Neural cell (in vitro differentiated cells): ENCODE measurements at regions not wholly inside any gene's neighbourhood (a gene's known extent, or its start where the extent isn't known, plus 50 kb on each side); places are given as distances from the start of the nearest gene placed in this dataset.
"Not testable (repeated sequence)": the region's sequence is repeated elsewhere in the genome, so short reads cannot be mapped to it uniquely, and the experiment has no call there.

Experiments used
- H2AFZ ChIP-seq: fragments of 200-600, 300-800 bp; sonication (generic), shearing (Covaris generic); 2 replicates; pipeline ENCODE4 v1.6.0; 2014; ENCODE audit warnings: low read depth, mild to moderate bottlenecking, antibody characterized with exemption, low read length, moderate library complexity
- H3F3A ChIP-seq: fragments of 200-600 bp; shearing (Covaris generic); 2 replicates; pipeline ENCODE4 v1.6.1; 2016; ENCODE audit warnings: mild to moderate bottlenecking, moderate library complexity, mixed read lengths, antibody characterized with exemption, low read length; ENCODE audit not compliant: insufficient read depth, poor library complexity, severe bottlenecking
- H3K27ac ChIP-seq: fragments of 200-600, 300-800 bp; sonication (generic), shearing (Covaris generic); 2 replicates; pipeline ENCODE4 v1.5.1; 2014; ENCODE audit warnings: mild to moderate bottlenecking, low read length, moderate library complexity
- H3K27me3 ChIP-seq: fragments of 300-800, 200-600 bp; sonication (generic), shearing (Covaris generic); 2 replicates; pipeline ENCODE4 v1.6.0; 2014; ENCODE audit warnings: mild to moderate bottlenecking, low read depth, low read length, moderate library complexity; ENCODE audit not compliant: insufficient read depth
- H3K36me3 ChIP-seq: fragments of 300-800, 200-600 bp; sonication (generic), shearing (Covaris generic); 2 replicates; pipeline ENCODE4 v1.5.1; 2014; ENCODE audit warnings: mild to moderate bottlenecking, antibody characterized with exemption, low read length, moderate library complexity; ENCODE audit not compliant: insufficient read depth
- H3K4me2 ChIP-seq: fragments of 300-800, 200-600 bp; sonication (generic), shearing (Covaris generic); 2 replicates; pipeline ENCODE4 v1.6.0; 2014; ENCODE audit warnings: mild to moderate bottlenecking, low read length
- H3K4me3 ChIP-seq: fragments of 300-800, 200-600 bp; sonication (generic), shearing (Covaris generic); 2 replicates; pipeline ENCODE4 v1.5.1; 2014; ENCODE audit warnings: mild to moderate bottlenecking, low read length, moderate library complexity
- H3K79me2 ChIP-seq: fragments of 200-600 bp; shearing (Covaris generic); replicated peaks from 2 replicates; pipeline ENCODE4 v1.6.0; 2014; ENCODE audit warnings: mild to moderate bottlenecking, low read length, moderate library complexity; ENCODE audit not compliant: insufficient read depth
- H3K9ac ChIP-seq: fragments of 300-800, 200-600 bp; sonication (generic), shearing (Covaris generic); 2 replicates; pipeline ENCODE4 v1.6.1; 2016; ENCODE audit warnings: mild to moderate bottlenecking, low read length, mixed read lengths
- H3K9me2 ChIP-seq: fragments of 200-600 bp; shearing (Covaris generic); 2 replicates; pipeline ENCODE4 v1.6.1; 2016; ENCODE audit warnings: mild to moderate bottlenecking, low read length, mixed read lengths; ENCODE audit not compliant: insufficient read depth
- H3K9me3 ChIP-seq: fragments of 200-600, 300-800 bp; sonication (generic), shearing (Covaris generic); 2 replicates; pipeline ENCODE4 v1.6.1; 2016; ENCODE audit warnings: mild to moderate bottlenecking, mixed run types, low read length, moderate library complexity, mixed read lengths
- H4K20me1 ChIP-seq: fragments of 200-600 bp; shearing (Covaris generic); 2 replicates; pipeline ENCODE4 v1.6.1; 2016; ENCODE audit warnings: mild to moderate bottlenecking, mixed run types; ENCODE audit not compliant: insufficient read depth

- not testable (repeated sequence) for H3F3A ChIP-seq, H3K4me2 ChIP-seq, H3K27me3 ChIP-seq, H4K20me1 ChIP-seq, H3K36me3 ChIP-seq, H3K9me2 ChIP-seq, H3K9ac ChIP-seq, H3K4me3 ChIP-seq, H2AFZ ChIP-seq, H3K79me2 ChIP-seq, H3K27ac ChIP-seq, H3K9me3 ChIP-seq
These were observed 133.0 kb upstream of the PLGLB2 start for GRCh38 chr2:87614829-87615434.

DNA sequence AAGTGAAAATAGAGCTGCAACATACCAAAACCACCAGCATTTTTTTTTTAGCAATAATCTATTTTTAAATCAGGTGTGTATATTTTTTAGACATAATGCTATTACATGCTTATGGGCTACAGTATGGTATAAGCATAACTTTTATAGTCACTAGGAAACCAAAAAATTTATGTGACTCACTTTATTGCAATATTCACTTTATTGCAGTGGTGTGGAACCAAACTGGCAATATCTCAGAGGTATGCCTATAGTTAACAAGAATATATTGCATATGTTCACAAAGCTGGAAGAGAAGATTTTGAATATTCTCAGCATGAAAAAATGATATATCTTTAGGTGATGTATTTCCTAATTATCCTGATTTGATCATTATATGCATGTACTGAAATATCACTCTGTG lies 128.8 kb upstream of the PLGLB2 start:
- not testable (repeated sequence) for H3K4me3 ChIP-seq

DNA sequence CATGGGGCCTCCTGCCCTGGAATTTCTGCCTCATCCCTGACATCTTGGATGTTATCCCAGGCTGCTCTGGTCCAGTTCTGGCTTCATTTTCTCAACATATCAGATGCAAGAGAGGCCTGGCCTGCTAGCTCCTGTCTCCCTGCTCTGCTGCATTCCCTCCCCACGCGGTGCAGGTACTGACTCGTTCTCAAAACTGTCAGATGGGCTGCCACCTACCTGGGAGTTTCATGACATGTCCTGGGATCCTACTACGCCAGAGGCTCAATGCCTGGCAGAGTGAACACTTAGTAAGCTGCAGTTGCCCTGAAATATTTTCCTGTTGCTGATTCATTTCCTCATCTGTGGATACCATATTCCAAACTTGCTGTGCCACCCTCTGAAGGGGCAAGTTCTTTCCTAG lies 126.7 kb upstream of the PLGLB2 start:
- H3K79me2 ChIP-seq, H3K9me3 ChIP-seq, H3K36me3 ChIP-seq, H3K4me3 ChIP-seq, H3K27ac ChIP-seq, H3K9ac ChIP-seq, H4K20me1 ChIP-seq, H3K9me2 ChIP-seq, H3K27me3 ChIP-seq, H3F3A ChIP-seq, H3K4me2 ChIP-seq, H2AFZ ChIP-seq: not testable (repeated sequence)

More for the DNA sequence above, 128.8 kb upstream of the PLGLB2 start:
- H3K27ac ChIP-seq, H3K4me2 ChIP-seq, H3K79me2 ChIP-seq, H3K36me3 ChIP-seq, H3K9me3 ChIP-seq, H3F3A ChIP-seq, H2AFZ ChIP-seq, H3K9me2 ChIP-seq, H3K27me3 ChIP-seq, H3K9ac ChIP-seq, H4K20me1 ChIP-seq: not testable (repeated sequence)

DNA sequence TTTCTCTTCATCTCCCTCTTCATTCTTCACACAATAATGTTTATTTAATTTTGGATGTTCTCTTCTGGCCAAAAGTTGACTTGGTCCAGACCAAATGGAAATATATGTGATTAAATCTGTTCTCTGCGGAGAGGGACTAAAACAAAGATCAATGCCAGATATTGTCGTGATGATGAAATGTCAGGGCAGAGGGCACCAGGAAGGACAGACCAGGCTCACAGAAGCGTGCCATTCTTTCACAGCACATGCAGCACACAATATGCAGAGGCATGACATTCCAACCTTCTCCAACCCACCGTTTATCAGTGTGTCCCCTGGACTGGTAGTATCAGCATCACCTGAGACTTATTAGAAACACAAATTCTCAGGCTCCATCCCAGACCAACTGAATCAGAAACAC lies 125.2 kb upstream of the PLGLB2 start:
- H3K27ac ChIP-seq, H4K20me1 ChIP-seq, H3K36me3 ChIP-seq, H3K79me2 ChIP-seq, H3K9me2 ChIP-seq, H3F3A ChIP-seq, H2AFZ ChIP-seq, H3K9me3 ChIP-seq, H3K9ac ChIP-seq, H3K27me3 ChIP-seq, H3K4me2 ChIP-seq, H3K4me3 ChIP-seq: not testable (repeated sequence)

- H3K9me2 ChIP-seq, H3K4me2 ChIP-seq, H4K20me1 ChIP-seq: not testable (repeated sequence)
These were observed 118.1 kb upstream of the PLGLB2 start for GRCh38 chr2:87629491-87630458.

DNA sequence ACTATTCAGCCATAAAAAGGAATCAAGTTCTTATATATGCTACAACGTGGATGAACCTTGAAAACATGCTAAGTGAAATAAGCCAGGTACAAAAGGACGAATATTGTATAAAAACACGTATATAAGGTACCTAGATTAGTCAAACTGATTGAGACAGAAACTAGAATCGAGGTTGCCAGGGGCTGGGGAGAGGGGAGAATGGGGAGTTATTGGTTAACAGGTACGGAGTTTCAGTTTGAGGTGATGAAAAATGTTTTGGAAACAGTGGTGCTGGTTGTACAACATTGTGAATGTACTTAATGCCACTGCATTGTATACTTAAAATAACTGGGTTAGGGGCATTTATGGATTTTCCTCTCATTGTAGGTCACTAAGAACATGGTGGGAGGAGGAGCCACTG lies 117.0 kb upstream of the PLGLB2 start:
- H4K20me1 ChIP-seq, H2AFZ ChIP-seq, H3K27ac ChIP-seq, H3K9me3 ChIP-seq, H3K36me3 ChIP-seq, H3F3A ChIP-seq, H3K4me2 ChIP-seq, H3K9me2 ChIP-seq, H3K9ac ChIP-seq, H3K79me2 ChIP-seq, H3K4me3 ChIP-seq, H3K27me3 ChIP-seq: not testable (repeated sequence)

More at GRCh38 chr2:87629491-87630458, 118.1 kb upstream of the PLGLB2 start:
- not testable (repeated sequence) for H2AFZ ChIP-seq, H3K27me3 ChIP-seq, H3F3A ChIP-seq, H3K4me3 ChIP-seq, H3K9me3 ChIP-seq, H3K79me2 ChIP-seq, H3K36me3 ChIP-seq, H3K27ac ChIP-seq, H3K9ac ChIP-seq

- H2AFZ ChIP-seq, H3K36me3 ChIP-seq, H3K9ac ChIP-seq, H3F3A ChIP-seq, H3K9me2 ChIP-seq, H3K27ac ChIP-seq, H3K9me3 ChIP-seq, H3K27me3 ChIP-seq, H3K4me2 ChIP-seq, H3K79me2 ChIP-seq, H4K20me1 ChIP-seq, H3K4me3 ChIP-seq: not testable (repeated sequence)
These were observed 116.5 kb upstream of the PLGLB2 start for GRCh38 chr2:87631402-87631801.
